HG02870 (cell line): ENCODE measurements at regions not wholly inside any gene's neighbourhood (a gene's known extent, or its start where the extent isn't known, plus 50 kb on each side); places are given as distances from the start of the nearest gene placed in this dataset.
"Not testable (repeated sequence)": the region's sequence is repeated elsewhere in the genome, so short reads cannot be mapped to it uniquely, and the experiment has no call there.

Source experiments
- ATAC-seq: cut with Tn5 transposase; IDR thresholded peaks from one replicate; pipeline ENCODE4 v1.9.1; 2021; ENCODE audit warnings: mild to moderate bottlenecking, moderate library complexity; ENCODE audit not compliant: unreplicated experiment

GRCh38 chr14:34139160-34140121 is 188.6 kb upstream of the EGLN3 start:
- ATAC-seq, result not testable (repeated sequence)

GRCh38 chr14:34138175-34138574 is 187.3 kb upstream of the EGLN3 start:
- no peak for ATAC-seq

GRCh38 chr14:34137001-34137745 is 186.3 kb upstream of the EGLN3 start:
- ATAC-seq, result no peak

GRCh38 chr14:34135492-34135891 is 184.6 kb upstream of the EGLN3 start:
- no peak for ATAC-seq

- no peak for ATAC-seq
These were observed 183.6 kb upstream of the EGLN3 start for GRCh38 chr14:34134484-34134883.

- no peak for ATAC-seq
These were observed 179.2 kb upstream of the EGLN3 start for GRCh38 chr14:34129927-34130552.

GRCh38 chr14:34128665-34129064 is 177.8 kb upstream of the EGLN3 start:
- no peak for ATAC-seq

- ATAC-seq, result no peak
These were observed 175.7 kb upstream of the EGLN3 start for GRCh38 chr14:34126586-34126985.

- ATAC-seq, result no peak
These were observed 173.7 kb upstream of the EGLN3 start for GRCh38 chr14:34124585-34124984.

- no peak for ATAC-seq
These were observed 171.8 kb upstream of the EGLN3 start for GRCh38 chr14:34122650-34123049.

GRCh38 chr14:34122081-34122480 is 171.2 kb upstream of the EGLN3 start:
- ATAC-seq, result no peak

- no peak for ATAC-seq
These were observed 169.5 kb upstream of the EGLN3 start for GRCh38 chr14:34120185-34120977.

GRCh38 chr14:34119107-34119858 is 168.4 kb upstream of the EGLN3 start:
- no peak for ATAC-seq

- ATAC-seq, result no peak
These were observed 163.1 kb upstream of the EGLN3 start for GRCh38 chr14:34113991-34114390.

- no peak for ATAC-seq
These were observed 162.2 kb upstream of the EGLN3 start for GRCh38 chr14:34113005-34113511.

- ATAC-seq, result no peak
These were observed 161.1 kb upstream of the EGLN3 start for GRCh38 chr14:34111953-34112352.

GRCh38 chr14:34111505-34111904 is 160.6 kb upstream of the EGLN3 start:
- ATAC-seq, result no peak

GRCh38 chr14:34110531-34110930 is 159.7 kb upstream of the EGLN3 start:
- ATAC-seq, result no peak

- no peak for ATAC-seq
These were observed 156.6 kb upstream of the EGLN3 start for GRCh38 chr14:34107441-34107840.

- ATAC-seq, result no peak
These were observed 155.4 kb upstream of the EGLN3 start for GRCh38 chr14:34106310-34106709.
